Erythroblast (primary cell): ENCODE measurements at regions not wholly inside any gene's neighbourhood (a gene's known extent, or its start where the extent isn't known, plus 50 kb on each side); places are given as distances from the start of the nearest gene placed in this dataset.

ENCODE experiments used
- GATA1 ChIP-seq: IDR thresholded peaks from 2 replicates; pipeline ENCODE4 v1.6.1; 2011; ENCODE audit warnings: low read depth, mild to moderate bottlenecking, control low read depth, low read length, moderate library complexity
- POLR2A ChIP-seq: IDR thresholded peaks from 2 replicates; pipeline ENCODE4 v1.6.1; 2011; ENCODE audit warnings: mild to moderate bottlenecking, low read length

DNA sequence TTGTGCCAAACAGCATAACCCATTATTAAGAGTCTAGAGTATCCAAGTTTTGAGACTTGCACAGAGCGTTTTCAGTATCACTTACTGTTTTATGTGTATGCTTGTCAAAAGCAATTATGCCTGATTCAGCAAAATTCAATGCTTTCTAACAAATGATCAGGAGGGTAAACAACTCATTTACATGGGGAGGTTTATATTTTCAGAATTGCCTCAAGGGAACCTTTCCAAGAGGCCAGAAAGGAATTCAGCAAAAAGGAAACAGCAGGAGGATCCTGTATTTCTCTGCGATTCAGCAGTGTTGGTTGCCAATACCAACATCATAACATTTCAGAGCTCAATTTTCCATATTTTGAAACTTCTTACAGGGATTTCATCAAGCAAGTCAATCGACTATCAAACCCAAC, 69.3 kb upstream of the DAB2 start:
- TF ChIP-seq POLR2A (no peak), GATA1 (no peak)
